Activated CD8-positive, alpha-beta memory T cell treated with anti-CD3 and anti-CD28 coated beads, Interleukin-2, amount 10 ng/mL, durations not matched to agents 7 days and 5 days (primary cell): ENCODE measurements at regions not wholly inside any gene's neighbourhood (a gene's known extent, or its start where the extent isn't known, plus 50 kb on each side); places are given as distances from the start of the nearest gene placed in this dataset.
A peak's percentile ranks its signal among the peaks of the same experiment; 100 is the strongest.
"Not testable (repeated sequence)": the region's sequence is repeated elsewhere in the genome, so short reads cannot be mapped to it uniquely, and the experiment has no call there.

Experiments
- ATAC-seq: fragments of 150-1000 bp; cut with Tn5 transposase; one replicate; pipeline ENCODE4 v1.10.0; 2021; ENCODE audit warnings: moderate library complexity
- CTCF ChIA-PET: fragments of 350-600 bp; sonication (Branson Sonifier 250); formaldehyde crosslinking; loops from one replicate; lab custom pipeline; 2021; ENCODE audit warnings: antibody characterized with exemption; lab: Charles Lee
- DNase-seq: peaks from one replicate; pipeline ENCODE4 v3.0.0-alpha.2; 2020
- H3K27ac Mint-ChIP-seq: one replicate; pipeline ENCODE4 v1.8.0; 2021; ENCODE audit warnings: mild to moderate bottlenecking, mixed read lengths
- H3K27me3 Mint-ChIP-seq: one replicate; pipeline ENCODE4 v1.8.0; 2021; ENCODE audit warnings: mixed read lengths
- H3K36me3 Mint-ChIP-seq: one replicate; pipeline ENCODE4 v1.8.0; 2021; ENCODE audit warnings: mild to moderate bottlenecking, mixed read lengths
- H3K4me1 Mint-ChIP-seq: one replicate; pipeline ENCODE4 v1.8.0; 2021; ENCODE audit warnings: mixed read lengths
- H3K4me3 Mint-ChIP-seq: one replicate; pipeline ENCODE4 v1.8.0; 2021; ENCODE audit warnings: mild to moderate bottlenecking, moderate library complexity, mixed read lengths
- H3K9me3 Mint-ChIP-seq: one replicate; pipeline ENCODE4 v1.8.0; 2022; ENCODE audit warnings: low read depth, mixed read lengths

- H3K4me3 Mint-ChIP-seq, H3K4me1 Mint-ChIP-seq, ATAC-seq, DNase-seq, H3K36me3 Mint-ChIP-seq, H3K9me3 Mint-ChIP-seq, H3K27ac Mint-ChIP-seq, H3K27me3 Mint-ChIP-seq, CTCF ChIA-PET: not testable (repeated sequence)
Measured at GRCh38 chr10:48102410-48103146, 103.0 kb upstream of the FAM25C start.

- DNase-seq, H3K4me1 Mint-ChIP-seq, H3K27me3 Mint-ChIP-seq, H3K36me3 Mint-ChIP-seq, H3K4me3 Mint-ChIP-seq, H3K9me3 Mint-ChIP-seq, H3K27ac Mint-ChIP-seq, CTCF ChIA-PET, ATAC-seq: not testable (repeated sequence)
Measured at GRCh38 chr10:48098854-48099253, 99.3 kb upstream of the FAM25C start.

- CTCF ChIA-PET, H3K4me3 Mint-ChIP-seq, H3K27ac Mint-ChIP-seq, ATAC-seq, H3K9me3 Mint-ChIP-seq, H3K4me1 Mint-ChIP-seq, H3K36me3 Mint-ChIP-seq, H3K27me3 Mint-ChIP-seq, DNase-seq: not testable (repeated sequence)
Measured at GRCh38 chr10:48090706-48091105, 91.1 kb upstream of the FAM25C start.

GRCh38 chr10:48088087-48088486, 88.5 kb upstream of the FAM25C start:
- CTCF ChIA-PET, H3K27ac Mint-ChIP-seq, H3K4me3 Mint-ChIP-seq, H3K9me3 Mint-ChIP-seq, DNase-seq, H3K36me3 Mint-ChIP-seq, ATAC-seq, H3K27me3 Mint-ChIP-seq, H3K4me1 Mint-ChIP-seq: not testable (repeated sequence)

GRCh38 chr10:48084446-48084845, 84.9 kb upstream of the FAM25C start:
- DNase-seq, H3K4me3 Mint-ChIP-seq, H3K9me3 Mint-ChIP-seq, H3K27ac Mint-ChIP-seq, CTCF ChIA-PET, H3K36me3 Mint-ChIP-seq, H3K27me3 Mint-ChIP-seq, ATAC-seq, H3K4me1 Mint-ChIP-seq: not testable (repeated sequence)

- H3K27me3 Mint-ChIP-seq, H3K4me3 Mint-ChIP-seq, CTCF ChIA-PET, H3K4me1 Mint-ChIP-seq, DNase-seq, H3K9me3 Mint-ChIP-seq, H3K36me3 Mint-ChIP-seq, H3K27ac Mint-ChIP-seq, ATAC-seq: not testable (repeated sequence)
Measured at GRCh38 chr10:48071228-48071627, 71.6 kb upstream of the FAM25C start.

- H3K4me1 Mint-ChIP-seq, H3K4me3 Mint-ChIP-seq, H3K27ac Mint-ChIP-seq, DNase-seq, H3K9me3 Mint-ChIP-seq, CTCF ChIA-PET, H3K36me3 Mint-ChIP-seq, H3K27me3 Mint-ChIP-seq: not testable (repeated sequence)
- peak; percentile 70 for ATAC-seq
Measured at GRCh38 chr10:48063944-48064625, 64.5 kb upstream of the FAM25C start.

- CTCF ChIA-PET, H3K4me1 Mint-ChIP-seq, ATAC-seq, DNase-seq, H3K27me3 Mint-ChIP-seq, H3K36me3 Mint-ChIP-seq, H3K27ac Mint-ChIP-seq, H3K9me3 Mint-ChIP-seq, H3K4me3 Mint-ChIP-seq: not testable (repeated sequence)
Measured at GRCh38 chr10:48055395-48055794, 55.8 kb upstream of the FAM25C start.
